Stomach (tissue), 4 donors: ENCODE measurements at regions not wholly inside any gene's neighbourhood (a gene's known extent, or its start where the extent isn't known, plus 50 kb on each side); places are given as distances from the start of the nearest gene placed in this dataset.

Experiments
- small RNA-seq, 4 donors: library from RNA; depleted of rRNA; stranded (forward); fragments of <200 nt; gene quantifications; one replicate each; pipeline ENCODE3, GENCODE V24; 2016

Small RNA genes lying in the stretch of these regions (small RNA-seq; reads per million reads assigned to genes)
- gene AC137499.1: 0 reads per million in 4 donors
